Dedifferentiated amniotic fluid mesenchymal stem cell (primary cell): ENCODE measurements at regions not wholly inside any gene's neighbourhood (a gene's known extent, or its start where the extent isn't known, plus 50 kb on each side); places are given as distances from the start of the nearest gene placed in this dataset.

Source experiments
- DNase-seq: peaks from one replicate; pipeline ENCODE4 v3.0.0-alpha.2; 2016; ENCODE audit errors: extremely low spot score

DNA sequence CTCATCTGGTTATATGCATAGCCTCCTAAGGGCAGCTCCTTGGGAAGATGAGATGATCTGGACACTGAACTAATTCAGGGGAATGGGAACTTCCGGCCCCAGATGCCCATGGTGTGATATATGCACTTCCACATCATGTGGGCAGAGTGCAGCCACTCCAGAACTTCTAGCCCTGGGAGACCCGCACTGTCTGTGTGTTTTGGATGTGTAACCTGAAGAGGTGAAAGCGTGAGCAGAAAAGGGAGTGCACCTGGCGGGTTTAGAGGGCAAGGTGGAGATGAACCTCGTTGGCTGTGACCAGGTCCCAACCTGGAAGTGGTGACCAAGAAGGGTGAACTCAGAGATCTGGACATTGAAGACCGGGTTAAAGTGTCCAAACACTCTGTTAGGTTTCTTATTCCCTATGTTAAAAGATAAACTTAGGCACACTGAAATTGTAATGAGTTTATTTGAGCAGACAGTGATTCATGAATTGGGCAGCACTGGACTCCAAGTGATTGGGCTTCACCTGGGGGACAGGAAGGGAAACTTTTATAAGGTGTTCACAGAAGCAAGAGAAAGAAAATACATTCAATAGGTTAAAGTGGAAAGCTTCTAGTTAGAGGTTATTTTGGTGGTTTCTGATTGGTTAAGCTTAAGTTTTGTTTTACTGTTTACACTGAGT, 296.2 kb upstream of the SKOR2 start:
- DNase-seq: no peak

DNA sequence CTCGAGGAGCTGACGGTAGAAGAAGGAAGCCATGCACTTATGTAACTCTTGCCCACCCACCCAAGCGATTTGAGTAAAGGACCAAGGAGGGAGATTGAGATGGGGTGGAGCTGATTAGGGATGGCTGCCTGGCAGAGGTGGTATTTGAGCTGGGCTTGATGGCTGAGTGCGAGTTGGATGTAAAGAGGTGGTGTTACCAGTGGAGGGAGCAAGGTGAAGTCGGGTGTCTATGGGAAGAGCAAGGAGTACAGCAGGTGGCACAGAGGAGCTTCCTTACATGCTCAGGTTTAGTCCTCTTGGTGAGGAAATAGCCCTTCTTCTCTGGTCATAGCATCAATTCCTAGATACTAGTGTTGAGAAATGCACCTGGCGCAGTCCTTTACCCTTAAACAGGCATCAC, 294.2 kb upstream of the SKOR2 start:
- DNase-seq: no peak

DNA sequence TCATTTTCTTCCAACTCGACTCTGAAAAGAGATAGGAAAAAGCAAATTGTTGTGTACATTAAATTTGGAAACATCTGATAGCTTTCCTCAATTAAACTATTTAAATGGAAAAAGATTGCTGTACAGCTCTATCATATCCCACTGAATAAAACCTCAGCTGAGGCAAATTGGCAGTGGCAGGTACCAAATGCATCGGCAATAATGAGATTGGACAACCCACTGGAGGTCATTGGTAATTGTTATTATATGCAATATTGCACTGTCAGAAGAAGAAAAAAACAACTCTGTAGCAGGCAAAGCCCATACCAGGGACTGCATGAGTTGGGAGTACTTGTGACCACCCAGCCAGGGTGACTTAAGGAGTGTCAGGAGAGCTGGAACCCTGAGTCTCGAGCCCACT, 291.6 kb upstream of the SKOR2 start:
- no peak for DNase-seq

DNA sequence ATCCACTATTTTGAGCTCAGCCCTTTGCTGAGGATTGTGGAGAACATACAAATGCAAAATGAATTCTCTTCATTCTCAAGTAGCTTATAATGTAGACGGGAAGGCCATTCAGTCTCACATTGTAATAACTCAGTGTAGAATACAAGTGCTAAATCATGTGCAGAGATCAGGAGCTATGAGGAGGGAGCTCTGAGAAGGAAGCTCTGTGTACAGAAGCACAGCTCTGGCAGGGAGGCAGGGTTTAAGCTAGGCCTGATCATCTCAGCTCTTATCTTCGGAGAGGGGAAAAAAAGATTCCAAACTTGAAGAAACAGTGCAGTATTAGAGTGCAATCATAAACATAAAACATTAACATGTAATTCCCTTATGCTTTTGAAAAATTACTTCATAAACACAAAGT, 291.1 kb upstream of the SKOR2 start:
- DNase-seq: no peak

DNA sequence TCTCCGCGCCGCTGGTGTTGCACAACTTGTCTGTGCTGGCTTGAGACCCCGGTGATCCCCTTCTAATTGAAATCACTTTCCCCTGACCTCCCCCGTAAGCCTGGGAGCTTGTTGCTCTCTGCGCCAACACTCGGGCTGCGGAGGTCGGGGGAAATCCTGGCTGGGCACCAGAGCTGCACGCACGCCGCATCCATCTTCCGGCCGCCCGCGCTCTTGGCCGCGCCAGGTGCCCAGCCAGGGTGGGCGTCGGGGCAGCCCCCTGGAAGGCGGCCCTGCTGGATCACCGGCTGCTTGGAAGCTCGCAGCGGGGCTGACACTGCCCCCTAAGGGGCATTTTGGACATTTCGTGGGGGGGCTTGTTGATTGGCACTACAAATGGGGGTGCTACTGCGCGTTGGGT, 280.3 kb upstream of the SKOR2 start:
- DNase-seq: no peak

DNA sequence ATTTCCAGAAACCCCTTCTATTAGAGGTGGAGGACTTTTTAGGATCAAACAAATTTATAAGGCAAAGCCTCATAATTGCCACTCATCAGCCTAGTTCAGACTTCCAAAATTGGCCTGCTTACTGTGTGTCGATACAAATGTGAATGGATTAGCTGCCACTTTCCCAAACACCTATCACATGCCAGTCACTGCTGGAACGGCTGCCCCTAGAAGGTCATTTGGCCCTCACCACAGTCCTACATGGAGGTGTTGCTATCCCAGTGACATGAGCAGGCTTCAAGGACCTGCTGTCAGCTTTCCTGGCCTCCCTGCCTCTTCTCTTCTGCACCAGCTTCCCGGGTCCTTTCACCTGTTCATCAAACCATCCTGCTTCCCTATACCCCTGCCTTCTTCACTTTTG, 279.2 kb upstream of the SKOR2 start:
- no peak for DNase-seq

DNA sequence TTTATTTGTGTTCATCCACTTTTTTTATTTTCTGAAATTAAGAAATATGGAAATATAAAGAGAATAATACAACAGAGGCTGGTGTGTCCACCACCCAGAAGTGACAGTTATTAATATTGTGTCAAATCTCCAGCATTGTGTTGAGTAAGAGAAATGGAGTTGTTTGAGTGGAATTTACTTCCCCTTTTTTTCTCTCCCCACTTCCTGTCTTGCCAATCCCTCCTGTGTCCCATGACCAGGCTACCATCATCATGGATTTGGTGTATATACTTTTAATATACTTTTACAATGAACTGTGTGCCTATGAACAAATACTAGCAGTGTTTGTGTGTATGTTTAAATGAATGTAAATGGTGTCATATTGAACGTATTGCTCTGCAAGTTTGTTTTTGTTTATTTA, 276.9 kb upstream of the SKOR2 start:
- no peak for DNase-seq

DNA sequence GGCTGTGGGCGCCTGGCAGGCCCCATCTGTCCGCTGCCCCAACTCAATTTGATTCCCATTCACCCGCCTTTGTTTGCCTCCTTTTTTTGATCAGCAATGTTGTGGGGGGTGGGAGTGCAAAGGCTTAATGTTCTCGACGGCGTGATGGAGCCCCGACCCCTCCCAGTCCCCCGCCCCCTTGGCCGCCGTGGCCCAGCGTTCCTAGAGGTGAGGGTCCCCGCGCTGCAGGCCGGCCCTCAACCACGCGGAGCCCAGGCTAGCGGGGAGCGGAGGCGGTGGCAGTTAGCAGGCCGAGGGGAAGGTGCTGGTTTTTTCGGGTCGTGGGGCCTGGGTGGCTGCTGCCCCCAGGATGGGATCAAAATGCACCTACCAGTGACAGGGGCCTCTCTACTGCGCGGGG, 274.7 kb upstream of the SKOR2 start:
- DNase-seq: no peak

DNA sequence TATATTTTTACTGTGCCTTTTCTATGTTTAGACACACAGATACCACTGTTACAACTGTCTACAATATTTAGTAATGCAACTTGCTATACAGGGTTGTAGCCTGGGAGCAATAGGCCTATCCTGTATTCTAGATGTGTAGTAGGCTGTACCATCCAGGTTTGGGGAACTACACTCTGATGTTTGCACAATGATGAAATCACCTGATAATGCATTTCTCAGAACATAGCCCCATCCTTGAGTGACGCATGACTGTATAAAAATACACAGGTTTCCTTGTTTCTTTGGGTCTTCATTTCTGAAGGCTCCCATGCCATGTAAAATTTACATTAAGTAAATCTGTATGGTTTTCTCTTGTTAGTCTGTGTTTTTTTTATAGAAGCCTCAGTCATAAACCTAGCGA, 270.9 kb upstream of the SKOR2 start:
- DNase-seq: no peak

DNA sequence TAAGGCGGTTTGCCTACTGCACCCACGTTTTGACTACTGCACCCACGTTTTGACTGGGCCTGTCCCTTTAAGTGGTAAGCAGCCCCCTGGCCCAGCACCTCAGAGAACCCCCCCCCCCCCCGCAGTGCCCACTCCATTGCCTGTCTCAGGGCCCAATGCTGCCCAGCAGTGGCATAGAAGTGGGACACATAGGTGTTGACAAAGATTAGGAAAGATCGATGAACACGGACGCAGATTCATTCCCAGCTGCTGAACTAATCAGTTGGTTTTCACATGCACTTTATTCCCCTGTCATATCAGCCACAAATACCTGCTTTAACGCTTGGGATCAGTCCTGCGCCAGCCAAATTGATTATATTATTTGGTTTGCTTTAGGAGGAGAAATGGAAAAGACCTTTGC, 268.8 kb upstream of the SKOR2 start:
- no peak for DNase-seq

DNA sequence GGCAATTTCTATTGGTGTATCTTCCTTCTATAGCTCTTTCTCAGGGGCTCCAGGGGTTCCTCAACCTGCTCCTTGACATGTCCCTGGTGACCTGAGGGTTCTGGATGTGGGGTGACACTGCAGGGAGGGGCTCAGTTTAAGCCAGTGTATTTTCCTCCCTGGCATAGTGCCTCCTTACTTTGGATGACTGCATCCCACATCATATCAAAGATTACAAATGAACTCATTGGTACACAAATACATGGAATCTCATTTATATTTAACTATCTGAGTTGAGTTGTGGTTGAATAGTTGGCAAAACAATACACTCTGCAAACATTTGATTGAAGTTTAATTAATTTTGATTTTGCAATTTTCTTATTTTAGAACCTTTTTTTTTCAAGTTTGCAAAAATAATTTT, 268.2 kb upstream of the SKOR2 start:
- DNase-seq: no peak

DNA sequence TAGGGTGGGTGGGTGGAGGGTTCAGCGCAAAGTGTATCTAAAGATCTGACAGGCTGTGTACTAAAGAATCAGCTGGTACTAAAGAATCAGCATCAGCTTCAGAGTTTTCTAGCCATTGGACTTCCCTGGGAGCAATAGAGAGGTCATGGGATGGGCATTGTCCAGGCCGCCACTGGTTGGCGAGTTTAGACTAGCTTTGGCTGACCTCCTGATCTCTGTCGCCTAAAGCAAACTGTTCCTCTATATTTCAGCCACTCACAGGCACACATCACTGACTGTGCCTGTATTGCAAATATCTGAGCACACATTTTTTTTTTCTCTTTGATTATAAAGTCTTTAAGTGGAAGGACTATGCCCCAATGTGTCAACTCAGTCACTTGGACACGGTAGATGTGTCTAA, 267.8 kb upstream of the SKOR2 start:
- DNase-seq: no peak

DNA sequence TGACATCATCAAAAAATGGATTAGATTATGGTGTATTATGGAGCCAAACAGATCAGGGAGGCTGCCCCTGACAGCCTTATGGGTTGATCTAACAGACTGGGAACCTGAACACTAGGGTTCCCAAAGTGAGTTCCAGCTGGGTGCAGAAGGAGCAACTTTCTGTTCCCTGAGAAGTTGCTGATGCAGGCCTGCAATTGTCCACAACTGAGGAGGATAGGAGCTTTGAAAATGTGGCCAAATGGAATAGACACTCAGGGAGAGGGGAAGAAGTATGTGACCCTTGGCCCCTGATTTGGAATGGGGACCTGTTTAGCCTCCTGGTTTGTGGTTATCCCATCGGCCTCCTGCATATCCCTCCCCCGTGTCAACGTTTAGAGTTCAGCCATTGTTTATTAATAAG, 262.2 kb upstream of the SKOR2 start:
- no peak for DNase-seq

DNA sequence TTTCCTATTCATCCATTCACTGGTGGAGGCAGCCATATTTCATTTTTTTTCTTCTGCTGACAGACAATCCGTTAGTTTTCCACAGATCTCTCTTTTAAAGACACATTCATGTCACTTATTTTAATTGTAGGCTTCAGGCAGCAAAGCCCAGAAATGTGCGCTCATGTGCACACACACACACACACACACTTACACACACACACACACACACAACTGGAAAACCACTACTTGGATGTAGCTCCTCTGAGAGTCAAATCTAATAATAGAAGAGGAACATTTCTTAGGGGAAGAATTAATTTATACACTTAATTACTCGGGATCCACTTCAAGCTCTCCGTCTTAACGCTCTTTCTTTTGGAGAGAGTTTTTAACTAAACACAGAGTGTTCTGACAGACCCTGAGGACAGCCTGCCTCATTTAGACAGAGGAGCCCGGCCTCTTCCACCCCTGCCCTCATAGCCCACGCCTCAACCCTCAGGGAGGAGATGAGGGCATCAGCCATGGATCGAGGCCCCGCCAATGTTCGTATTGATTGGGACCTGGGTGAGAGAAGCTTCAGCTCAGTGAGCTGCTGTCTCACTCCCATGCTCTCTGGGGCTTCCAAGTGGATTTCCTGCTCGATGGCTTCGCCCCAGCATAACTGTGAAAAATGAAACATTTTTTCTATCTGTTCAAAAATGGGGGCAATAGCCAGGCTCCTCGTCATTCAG, 261.4 kb upstream of the SKOR2 start:
- DNase-seq: no peak

DNA sequence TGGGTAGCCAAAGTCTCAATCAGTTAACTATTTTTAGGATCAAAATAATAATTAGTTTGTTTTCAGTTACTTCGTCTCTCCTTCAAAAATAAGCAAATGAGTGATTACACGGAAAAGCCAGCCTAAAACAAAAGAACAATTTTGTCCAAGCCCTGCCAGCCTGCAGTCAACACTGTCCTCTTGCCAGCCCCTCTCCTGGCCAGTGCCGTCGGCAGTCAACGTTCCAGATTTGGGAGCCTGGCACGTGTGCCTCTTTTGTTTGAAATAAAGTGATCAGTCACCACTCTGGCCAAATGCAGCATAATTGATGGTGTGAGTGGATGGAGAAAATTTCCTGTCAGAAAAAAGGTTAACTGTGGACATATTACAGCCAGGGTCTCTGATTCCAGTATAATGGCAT, 260.6 kb upstream of the SKOR2 start:
- DNase-seq: no peak

DNA sequence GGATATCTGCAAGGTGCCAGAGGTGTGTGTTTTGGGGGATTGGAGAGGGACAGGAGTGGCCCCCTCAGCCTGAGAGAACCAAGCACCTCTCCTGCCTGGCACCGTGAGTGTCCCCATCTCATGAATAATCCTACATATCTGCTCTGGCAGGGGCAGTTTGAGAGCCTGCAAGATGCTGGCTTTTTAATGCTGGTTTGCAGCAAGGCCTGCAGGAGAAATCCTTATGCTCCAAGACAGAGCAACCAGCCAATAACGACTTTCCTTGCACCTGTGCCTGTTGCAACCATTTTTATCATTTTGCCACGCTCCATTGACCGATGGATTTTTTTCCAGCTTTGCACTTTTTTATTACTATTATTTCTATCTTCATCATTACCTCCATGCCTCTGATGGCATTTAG, 259.4 kb upstream of the SKOR2 start:
- DNase-seq: no peak

DNA sequence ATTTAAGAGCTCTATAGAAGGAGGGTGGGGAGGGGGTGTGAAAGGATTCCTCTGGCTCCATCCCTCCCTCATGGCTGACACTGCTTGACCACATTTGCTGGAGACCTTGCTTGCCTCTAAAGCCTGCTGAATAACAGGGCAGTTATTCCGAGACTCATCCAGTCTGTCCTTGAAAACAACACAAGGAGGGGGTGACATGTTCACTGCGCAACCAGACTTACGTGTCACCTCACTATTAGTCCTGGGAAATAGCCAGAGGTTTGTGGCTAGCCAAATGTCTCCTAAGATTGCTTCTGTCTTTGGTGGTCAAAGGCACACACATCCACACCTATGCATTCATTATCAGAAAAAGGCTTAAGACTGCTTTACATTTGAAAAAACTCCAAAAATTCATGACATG, 256.2 kb upstream of the SKOR2 start:
- no peak for DNase-seq

DNA sequence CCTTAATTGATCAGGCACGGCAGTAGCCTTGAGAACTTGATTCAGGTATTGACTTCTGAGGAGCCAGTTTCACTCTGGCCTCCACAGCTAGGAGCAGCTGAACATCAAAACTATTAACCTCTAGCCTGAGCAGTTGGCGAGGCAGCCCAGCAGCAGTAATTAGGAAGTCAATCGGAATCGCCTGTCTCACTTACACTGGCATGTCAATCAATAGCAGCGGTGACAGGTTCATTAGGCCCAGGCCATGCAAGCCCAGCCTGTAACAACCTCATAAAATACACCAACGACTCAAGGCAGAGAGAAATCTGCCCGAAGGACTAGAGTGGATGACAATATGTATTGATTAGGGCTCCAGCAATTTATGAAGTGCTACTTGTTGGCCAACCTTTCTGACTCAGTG, 255.4 kb upstream of the SKOR2 start:
- DNase-seq: no peak

DNA sequence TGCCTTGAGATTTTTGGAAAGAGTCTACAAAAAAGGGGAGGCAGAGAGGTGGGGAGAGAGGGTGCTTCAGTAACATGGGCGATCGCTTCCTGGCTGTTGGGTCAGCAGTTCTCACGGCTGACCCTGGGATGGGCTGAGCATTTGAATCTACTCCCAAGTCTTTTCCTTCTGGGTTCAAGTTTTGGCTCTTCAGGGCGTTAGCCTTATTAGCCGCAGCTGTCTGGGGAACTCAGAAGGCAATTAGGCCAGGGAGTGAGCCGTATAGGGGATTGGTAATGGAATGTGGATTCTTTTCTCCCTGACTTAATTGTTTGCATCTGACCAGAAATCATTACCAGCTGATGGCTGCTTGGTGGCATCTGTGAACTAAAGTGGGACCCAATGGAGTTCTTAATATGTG, 250.5 kb upstream of the SKOR2 start:
- no peak for DNase-seq

DNA sequence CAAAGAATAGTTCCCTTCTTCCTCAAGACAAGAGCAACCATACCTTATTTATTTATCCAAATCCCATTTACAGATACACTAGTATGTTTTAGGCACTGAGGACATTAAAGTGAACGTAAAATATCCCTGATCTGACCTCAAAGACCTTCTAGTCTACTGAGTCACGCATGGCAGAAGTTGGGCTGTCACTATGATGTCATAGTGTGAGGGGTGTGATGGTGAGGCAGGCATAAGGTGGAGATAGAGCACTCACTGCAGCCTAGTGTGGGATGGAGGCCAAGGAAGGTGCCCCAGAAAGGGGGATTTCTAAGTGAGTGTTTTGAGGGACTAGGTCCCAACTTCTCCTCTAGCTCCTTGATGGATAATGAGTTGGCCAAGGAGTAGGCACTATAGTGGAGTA, 249.5 kb upstream of the SKOR2 start:
- no peak for DNase-seq

DNA sequence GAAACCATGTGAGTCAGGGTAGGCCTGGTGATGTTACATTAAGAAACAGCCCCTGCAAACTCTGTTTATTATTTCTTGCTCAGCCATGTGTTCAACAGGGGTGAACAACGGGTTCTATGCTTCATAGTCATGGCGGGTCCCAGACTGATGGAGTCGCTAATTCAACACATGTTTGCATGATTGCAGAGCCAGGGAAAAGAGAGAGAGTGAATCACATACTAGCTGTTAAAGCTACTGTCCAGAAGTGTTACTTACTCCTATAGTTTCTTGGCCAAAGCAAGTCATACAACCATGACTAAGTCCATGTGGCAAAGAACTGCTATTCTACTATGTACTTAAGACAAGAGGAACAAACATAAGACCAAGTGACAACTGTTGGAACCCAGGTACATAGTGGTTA, 241.2 kb upstream of the SKOR2 start:
- DNase-seq: no peak

DNA sequence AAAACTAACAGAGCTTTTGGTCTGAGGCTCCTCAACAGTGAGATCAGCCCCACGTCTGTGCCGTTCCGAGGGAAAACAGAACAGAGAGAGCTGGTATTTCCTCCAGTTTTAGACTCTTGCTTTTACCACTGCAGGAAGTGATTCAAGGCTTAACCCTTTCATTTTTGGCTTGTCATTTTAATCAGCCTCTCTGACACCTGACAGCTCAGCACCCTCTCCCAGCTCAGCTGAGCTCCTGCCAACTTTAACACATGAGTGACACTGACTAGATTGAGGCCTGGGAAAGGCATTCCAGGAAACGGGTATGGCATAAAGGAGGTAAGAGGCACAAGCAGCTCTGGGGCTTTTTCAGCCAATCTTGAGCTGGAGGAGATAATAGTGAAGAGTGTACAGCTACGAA, 239.4 kb upstream of the SKOR2 start:
- no peak for DNase-seq

DNA sequence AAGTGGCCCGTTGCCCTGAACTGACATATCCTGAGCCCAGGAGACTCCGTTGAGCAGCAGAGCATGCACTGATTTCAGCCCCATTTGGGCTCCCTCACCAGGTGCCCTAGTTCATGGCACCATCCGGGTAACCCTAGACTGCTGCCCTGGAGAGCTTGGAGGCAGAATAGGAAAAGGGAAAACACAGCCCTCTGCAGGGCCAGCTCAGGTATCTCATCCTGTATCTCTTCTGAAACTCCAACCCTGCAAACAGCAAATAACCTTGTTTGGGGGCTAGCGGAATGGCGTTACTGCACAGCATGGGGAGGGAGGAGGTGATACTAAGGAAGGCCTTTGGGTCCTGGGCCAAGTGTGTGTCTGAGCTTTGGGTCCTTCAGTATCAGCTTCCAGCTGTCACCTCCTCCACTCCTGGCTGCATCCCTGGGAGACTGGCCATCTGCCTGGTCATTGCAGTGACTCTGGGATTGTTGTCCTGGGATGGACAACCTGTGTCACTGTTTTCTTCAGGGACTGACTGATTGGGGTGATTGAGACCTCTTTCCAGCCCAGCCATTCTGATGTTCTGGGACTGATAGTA, 233.8 kb upstream of the SKOR2 start:
- DNase-seq: no peak

DNA sequence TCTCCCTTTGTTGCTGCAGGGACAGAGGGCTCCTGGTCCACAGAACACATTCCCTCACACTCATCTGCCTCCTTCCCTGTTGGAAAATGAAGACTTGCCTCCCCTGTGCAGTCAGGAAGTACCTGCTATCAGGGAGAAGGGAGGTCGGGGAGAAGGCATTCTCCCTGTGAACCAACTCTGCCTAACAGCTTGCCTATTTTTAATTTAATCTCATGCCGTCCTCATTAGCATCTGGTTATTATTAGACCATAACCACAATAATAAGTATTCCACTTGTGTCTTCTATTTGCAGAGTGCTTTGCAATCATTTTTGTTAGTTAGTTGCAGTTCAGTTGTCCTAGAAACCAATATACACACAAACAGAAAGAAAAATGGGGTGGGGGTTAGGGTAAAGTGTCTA, 232.6 kb upstream of the SKOR2 start:
- DNase-seq: no peak
